Tibial artery (tissue), 4 donors: ENCODE measurements at regions not wholly inside any gene's neighbourhood (a gene's known extent, or its start where the extent isn't known, plus 50 kb on each side); places are given as distances from the start of the nearest gene placed in this dataset.

ENCODE experiments used
- DNase-seq, 2 donors: peaks; one replicate each; pipeline ENCODE4 v3.0.0-alpha.2; 2019
- H3K27ac ChIP-seq, 2 donors: fragments of 200-600 bp; sonication (generic) in 1 of 2; 1 replicate in 1 of 2; 2 replicates in 1 of 2; pipeline ENCODE4 v1.5.1; 2018 to 2019; ENCODE audit warnings: mild to moderate bottlenecking in 1 of 2
- H3K27me3 ChIP-seq, 2 donors: fragments of 200-600 bp; sonication (generic) in 1 of 2; one replicate each; pipeline versions ENCODE4 v1.5.1 to v1.6.0; 2016 to 2019
- H3K36me3 ChIP-seq, 3 donors: fragments of 200-600 bp; sonication (generic) in 2 of 3; one replicate each; pipeline ENCODE4 v1.5.1; 2016 to 2019; ENCODE audit warnings: mild to moderate bottlenecking in 2 of 3
- H3K4me1 ChIP-seq, 4 donors: fragments of 200-600 bp; sonication (generic) in 2 of 4; 1 replicate in 3 of 4; 2 replicates in 1 of 4; pipeline ENCODE4 v1.5.1; 2016 to 2019
- H3K4me3 ChIP-seq, 2 donors: fragments of 200-600 bp; sonication (generic) in 1 of 2; 1 replicate in 1 of 2; 2 replicates in 1 of 2; pipeline ENCODE4 v1.5.1; 2018 to 2019; ENCODE audit warnings: mild to moderate bottlenecking in 2 of 2
- H3K9me3 ChIP-seq, 3 donors: fragments of 200-600 bp; sonication (generic) in 1 of 3; one replicate each; pipeline ENCODE4 v1.5.1; 2016 to 2019
- intact Hi-C: fragments of 100-400 bp; cut with DNase I; formaldehyde crosslinking; loops from one replicate; pipeline ENCODE4 v1.15.0; 2023; ENCODE audit warnings: low total_unique reads
- TF ChIP-seq, protein P1 (sequence below), 2 experiments: fragments of 200-600 bp in 1 of 2; fragments of 450-650 bp in 1 of 2; IDR thresholded peaks; one replicate each; pipeline ENCODE4 v1.5.1; 2017 to 2019; ENCODE audit warnings: antibody characterized with exemption in 2 of 2, mild to moderate bottlenecking in 1 of 2, moderate library complexity in 1 of 2

DNA sequence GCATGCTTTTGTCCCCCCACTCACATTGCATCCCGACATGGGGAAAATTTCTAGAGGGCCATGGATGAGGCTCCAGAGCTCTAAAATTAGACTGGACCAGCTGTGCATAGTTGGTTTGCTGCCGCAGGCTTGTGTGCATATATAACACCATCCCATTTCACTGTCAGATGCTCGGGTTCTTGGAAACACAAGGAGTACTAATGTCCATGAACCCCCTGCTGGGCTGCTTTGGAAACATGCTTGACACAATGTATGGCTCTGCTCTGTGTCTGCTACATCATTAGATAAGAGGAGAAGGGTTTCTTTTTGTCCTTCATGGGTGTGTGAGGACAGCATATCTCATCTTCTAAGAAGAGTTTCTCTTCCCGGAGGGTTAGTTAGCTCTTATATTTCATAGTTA lies 292.1 kb upstream of the RORB start:
- no peaks in the 10 kb centered on the region for H3K9me3 ChIP-seq
- no peak for DNase-seq
- TF ChIP-seq, protein P1, sequence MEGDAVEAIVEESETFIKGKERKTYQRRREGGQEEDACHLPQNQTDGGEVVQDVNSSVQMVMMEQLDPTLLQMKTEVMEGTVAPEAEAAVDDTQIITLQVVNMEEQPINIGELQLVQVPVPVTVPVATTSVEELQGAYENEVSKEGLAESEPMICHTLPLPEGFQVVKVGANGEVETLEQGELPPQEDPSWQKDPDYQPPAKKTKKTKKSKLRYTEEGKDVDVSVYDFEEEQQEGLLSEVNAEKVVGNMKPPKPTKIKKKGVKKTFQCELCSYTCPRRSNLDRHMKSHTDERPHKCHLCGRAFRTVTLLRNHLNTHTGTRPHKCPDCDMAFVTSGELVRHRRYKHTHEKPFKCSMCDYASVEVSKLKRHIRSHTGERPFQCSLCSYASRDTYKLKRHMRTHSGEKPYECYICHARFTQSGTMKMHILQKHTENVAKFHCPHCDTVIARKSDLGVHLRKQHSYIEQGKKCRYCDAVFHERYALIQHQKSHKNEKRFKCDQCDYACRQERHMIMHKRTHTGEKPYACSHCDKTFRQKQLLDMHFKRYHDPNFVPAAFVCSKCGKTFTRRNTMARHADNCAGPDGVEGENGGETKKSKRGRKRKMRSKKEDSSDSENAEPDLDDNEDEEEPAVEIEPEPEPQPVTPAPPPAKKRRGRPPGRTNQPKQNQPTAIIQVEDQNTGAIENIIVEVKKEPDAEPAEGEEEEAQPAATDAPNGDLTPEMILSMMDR (IDR thresholded peaks at IDR 0.05), result no peak
- no peak overlapping the region for H3K27ac ChIP-seq
- no peak overlapping the region for H3K4me3 ChIP-seq
- intact Hi-C loops, result no loop called here
- no peaks in the 10 kb centered on the region for H3K27me3 ChIP-seq
- H3K4me1 ChIP-seq, result no peaks in the 10 kb centered on the region
- no peaks in the 10 kb centered on the region for H3K36me3 ChIP-seq

DNA sequence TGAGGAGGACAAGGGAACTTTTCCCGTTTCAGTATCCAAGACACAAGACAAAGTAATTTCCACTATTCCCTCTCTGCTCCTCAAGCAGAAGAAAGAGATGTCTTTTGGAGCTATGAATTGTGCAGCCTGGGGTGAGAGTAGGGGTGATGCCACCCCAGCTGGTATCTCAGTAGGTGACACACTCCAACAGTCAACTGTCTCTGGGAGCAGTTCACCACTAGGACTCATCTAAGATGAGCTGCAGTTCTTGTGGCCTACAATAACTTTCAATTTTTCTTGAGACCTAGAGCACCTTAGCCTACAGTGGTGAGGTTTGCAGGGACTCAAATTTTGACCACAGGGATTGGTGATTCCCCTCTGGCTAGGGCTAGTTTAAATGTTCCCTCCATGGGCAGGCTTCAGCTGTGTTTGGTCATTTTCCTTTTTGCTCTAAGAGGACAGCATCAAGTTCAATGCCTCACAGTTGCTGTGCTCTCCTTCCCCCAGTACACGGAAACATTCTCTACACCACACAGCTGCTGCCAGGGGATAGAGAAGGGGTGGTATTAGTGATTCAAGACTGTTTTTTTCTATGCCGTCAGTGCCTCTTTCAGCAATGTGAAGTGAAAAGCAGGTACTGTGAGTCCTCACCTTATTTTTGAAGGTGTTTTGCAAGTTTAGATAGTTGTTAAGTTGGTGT lies 278.6 kb upstream of the RORB start:
- TF ChIP-seq, protein P1 (IDR thresholded peaks at IDR 0.05), result no peak

DNA sequence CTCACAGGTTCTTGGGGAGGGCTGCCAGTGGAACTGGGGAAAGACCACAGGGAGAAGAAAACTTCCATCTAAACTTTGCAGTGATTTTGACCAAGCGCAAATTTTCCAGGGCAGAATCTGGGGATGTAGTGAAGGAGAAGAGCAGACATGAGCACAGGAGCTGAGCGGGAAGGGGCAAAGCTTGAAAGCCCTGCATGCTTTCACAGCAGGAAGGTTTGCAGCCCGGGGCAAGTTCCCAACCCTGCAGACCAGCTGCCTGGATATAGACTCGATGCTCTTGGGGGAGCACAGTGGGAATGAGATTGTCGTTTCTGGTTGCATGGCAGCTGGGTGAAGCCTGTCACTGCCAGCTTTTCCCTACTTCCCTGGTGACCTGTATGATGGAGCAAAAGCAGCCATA lies 276.8 kb upstream of the RORB start:
- H3K27me3 ChIP-seq, result no peaks in the 10 kb centered on the region
- H3K9me3 ChIP-seq, result no peaks in the 10 kb centered on the region
- no peaks in the 10 kb centered on the region for H3K4me1 ChIP-seq
- DNase-seq, result no peak
- H3K27ac ChIP-seq, result no peak overlapping the region
- no peaks in the 10 kb centered on the region for H3K36me3 ChIP-seq
- intact Hi-C loops, result no loop called here
- TF ChIP-seq, protein P1 (IDR thresholded peaks at IDR 0.05), result no peak
- no peak overlapping the region for H3K4me3 ChIP-seq

More for the DNA sequence above, 278.6 kb upstream of the RORB start:
- no peak overlapping the region for H3K4me3 ChIP-seq
- intact Hi-C loops, result no loop called here
- H3K9me3 ChIP-seq, result no peaks in the 10 kb centered on the region
- no peaks in the 10 kb centered on the region for H3K27me3 ChIP-seq
- H3K27ac ChIP-seq, result no peak overlapping the region
- DNase-seq, result no peak
- H3K4me1 ChIP-seq, result no peaks in the 10 kb centered on the region
- H3K36me3 ChIP-seq, result no peaks in the 10 kb centered on the region

DNA sequence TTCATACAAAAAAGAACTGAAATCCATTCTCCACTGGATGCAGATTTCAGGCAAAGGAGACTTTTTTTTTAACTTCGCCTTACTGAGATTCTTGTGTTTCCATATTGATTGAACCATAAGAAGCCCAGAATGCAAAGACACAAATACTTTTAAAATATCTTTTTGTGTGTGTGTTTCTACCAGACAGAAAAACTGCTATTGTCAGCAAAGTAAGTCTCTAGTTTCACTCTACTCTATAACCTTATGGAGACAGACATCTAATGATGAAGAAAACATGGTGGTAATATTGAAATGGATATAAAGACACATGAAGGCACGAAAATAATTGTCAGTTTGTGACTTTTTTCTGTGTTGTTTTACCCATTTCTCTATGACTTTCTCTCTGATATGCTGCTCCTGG lies 260.3 kb upstream of the RORB start:
- Histone ChIP-seq H3K27ac (no peak overlapping the region), H3K4me1 (no peaks in the 10 kb centered on the region), H3K9me3 (peaks cover 0 to 15% (median 6%) of the 10 kb centered on the region in 3 donors), H3K36me3 (no peaks in the 10 kb centered on the region), H3K4me3 (no peak overlapping the region), H3K27me3 (no peaks in the 10 kb centered on the region)
- DNase-seq, result no peak
- TF ChIP-seq, protein P1 (IDR thresholded peaks at IDR 0.05), result no peak
- intact Hi-C loops, result no loop called here

DNA sequence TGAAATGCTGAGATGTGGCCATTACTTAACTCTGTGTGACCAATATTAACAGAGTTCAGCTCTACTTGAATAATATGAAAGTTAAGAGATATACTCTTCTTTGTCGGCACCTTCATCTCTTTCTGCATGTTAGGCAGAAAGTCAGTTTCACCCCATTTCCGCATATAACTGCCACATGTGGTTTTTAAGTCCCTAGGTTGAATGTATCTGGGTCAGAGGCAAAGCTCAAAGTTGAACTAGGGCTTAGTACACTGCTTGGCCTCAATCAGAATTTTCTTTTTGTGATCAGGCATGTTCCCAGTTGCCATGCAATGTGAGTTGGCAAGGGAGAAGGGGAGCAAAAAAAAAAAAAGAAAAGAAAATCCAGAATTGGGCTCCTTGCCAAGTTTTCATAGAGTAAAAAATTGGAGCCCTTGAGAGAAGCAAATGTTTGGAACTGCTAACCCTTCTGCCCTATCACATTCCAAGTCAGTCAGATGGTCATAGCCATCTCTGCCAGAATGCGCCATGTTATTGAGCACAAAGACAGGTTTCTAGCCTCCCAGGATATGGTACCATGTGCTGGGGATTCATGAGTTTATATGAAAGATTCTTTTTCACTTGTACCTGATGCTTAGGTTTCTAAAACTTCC lies 251.2 kb upstream of the RORB start:
- Histone ChIP-seq H3K36me3 (no peaks in the 10 kb centered on the region), H3K27me3 (no peaks in the 10 kb centered on the region), H3K4me3 (no peak overlapping the region), H3K4me1 (peaks cover 0 to 7% (median 0%) of the 10 kb centered on the region in 4 donors), H3K27ac (no peak overlapping the region), H3K9me3 (peaks cover 0 to 11% (median 0%) of the 10 kb centered on the region in 3 donors)
- TF ChIP-seq, protein P1 (IDR thresholded peaks at IDR 0.05), result no peak
- no peak for DNase-seq
- intact Hi-C loops, result no loop called here
